NCI-H128 (cell line): ENCODE measurements at regions not wholly inside any gene's neighbourhood (a gene's known extent, or its start where the extent isn't known, plus 50 kb on each side); places are given as distances from the start of the nearest gene placed in this dataset.
"Not testable (repeated sequence)": the region's sequence is repeated elsewhere in the genome, so short reads cannot be mapped to it uniquely, and the experiment has no call there.

Experiments used
- DNase-seq: peaks from one replicate; lab custom pipeline; 2025; ENCODE audit not compliant: unreplicated experiment; lab: John Stamatoyannopoulos, UW

DNA sequence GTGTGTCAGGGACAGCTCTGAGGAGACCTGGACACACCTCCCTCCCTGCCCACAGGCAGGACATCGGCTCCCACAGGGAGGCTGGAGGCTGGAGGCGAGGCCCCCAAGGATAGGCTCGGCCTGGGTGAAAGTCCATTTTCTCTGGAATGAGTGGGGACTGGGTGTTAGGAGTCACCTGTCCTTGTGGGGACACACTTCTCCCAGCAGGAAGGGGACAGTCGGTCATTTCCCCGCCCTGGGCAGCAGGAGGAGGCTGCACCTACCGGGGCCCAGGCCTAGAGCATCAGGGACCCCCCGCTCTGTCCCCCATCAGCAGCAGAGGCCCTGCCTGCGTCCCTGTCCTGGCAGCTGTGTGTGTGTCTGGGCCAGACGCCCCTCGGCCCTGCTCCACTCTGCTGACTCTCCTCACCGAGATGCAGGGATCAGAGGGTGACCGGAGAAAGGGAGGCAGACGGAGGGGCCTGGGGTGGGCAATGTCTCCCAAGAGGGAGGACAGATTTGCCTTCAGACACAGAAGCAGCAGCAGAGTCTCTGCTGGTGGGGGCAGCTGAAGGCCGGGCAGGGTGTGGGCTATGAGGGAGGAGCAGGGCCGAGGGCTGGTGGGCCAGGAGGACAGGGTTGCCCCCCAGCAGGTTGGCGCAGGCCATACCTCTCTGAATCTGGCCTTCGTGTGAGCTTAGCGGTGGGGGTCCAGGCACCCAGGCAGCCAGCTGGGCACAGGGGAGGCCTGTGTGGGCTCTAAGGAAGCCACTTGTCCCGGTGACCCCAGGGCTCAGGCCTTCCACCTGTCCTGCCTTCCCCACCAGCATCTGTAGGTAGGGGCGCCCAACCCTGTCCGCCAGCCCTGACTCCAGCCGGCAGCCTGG lies 125.7 kb upstream of the NKX1-1 start:
- DNase-seq, result no peak

DNA sequence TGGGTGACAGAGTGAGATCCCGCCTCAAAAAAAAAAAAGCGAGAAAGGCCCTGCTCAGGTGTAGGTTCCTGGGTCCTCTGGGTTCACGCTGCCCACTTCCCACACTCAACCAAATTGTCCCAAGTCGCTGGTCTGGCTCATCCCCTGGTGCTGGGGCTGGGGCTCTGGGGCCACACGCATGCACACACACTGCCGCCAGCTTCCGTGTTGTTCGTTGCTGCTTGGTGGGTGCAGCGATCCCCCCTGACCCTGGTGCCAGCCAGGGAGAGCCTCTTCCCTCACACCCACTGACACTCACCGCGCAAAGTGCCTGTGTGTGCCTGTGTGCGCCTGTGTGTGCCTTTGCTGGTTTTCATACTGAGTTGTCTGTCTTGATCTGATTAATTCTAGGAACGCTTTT lies 124.1 kb upstream of the NKX1-1 start:
- no peak for DNase-seq

DNA sequence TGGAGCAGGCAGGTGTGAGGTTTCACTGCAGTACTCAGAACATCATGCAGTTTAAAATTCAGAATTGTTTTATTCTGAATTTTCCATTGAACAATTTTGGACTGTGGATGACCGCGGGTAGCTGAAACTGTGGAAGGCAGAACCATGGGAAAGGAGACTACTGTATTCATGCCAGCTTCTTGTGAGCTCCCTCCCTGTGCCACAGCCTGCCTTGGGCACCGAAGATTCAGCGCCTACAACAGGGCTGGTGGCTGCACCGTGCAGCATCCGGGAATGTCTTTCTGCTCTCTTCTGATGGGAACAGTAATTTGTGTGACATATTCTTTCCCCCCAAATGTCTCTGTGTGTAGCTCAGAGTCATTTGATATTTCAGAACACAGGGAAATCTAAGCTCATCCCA lies 118.5 kb upstream of the NKX1-1 start:
- no peak for DNase-seq

DNA sequence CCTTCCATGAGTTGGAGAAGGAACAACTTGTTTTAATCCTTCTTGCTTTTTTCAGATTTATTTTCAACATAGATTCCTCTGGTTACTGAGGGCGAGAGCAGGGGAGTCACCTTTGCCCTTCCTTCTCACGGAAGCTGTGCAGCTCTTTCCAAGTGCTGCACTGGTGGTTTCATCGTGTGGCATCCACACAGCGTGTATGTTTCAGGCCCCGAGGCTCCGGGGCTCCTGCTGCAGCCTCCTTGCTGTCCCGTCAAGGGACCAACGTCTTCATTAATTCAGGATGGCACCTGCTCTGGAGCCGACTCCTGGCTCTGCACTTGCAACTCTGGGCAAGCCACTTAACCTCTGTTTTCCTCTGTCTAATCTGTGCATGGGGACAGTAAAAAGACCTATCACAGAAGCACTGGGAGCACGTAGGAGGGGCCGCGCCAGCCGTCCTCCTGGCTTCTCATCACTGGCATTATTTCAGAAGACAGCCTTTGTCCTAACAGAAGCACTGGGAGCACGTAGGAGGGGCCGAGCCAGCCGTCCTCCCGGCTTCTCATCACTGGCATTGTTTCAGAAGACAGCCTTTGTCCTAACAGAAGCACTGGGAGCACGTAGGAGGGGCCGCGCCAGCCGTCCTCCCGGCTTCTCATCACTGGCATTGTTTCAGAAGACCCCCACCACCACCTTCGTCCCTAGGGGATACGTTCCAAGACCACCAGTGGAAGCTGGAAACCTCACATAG lies 117.8 kb upstream of the NKX1-1 start:
- DNase-seq, result no peak

DNA sequence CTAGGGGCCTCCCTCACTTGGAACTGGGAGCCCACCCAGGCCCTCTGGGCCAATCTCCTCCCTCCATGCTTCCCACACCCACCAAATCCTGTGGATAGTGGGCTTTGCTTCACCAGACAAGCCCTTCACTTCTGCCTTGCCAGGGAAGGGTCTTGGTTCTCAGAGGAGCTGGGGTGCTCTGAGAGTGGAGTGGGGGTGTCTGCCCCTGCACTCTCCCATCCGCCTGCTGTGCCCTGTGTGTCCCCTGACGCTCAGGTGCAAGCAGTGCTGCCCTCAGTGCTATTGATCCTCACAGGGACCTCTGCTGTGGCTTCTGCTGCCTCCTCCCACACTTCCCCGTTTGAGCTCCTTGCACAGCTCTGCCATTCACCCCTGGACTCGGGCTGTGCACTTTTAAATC lies 117.3 kb upstream of the NKX1-1 start:
- DNase-seq, result no peak

DNA sequence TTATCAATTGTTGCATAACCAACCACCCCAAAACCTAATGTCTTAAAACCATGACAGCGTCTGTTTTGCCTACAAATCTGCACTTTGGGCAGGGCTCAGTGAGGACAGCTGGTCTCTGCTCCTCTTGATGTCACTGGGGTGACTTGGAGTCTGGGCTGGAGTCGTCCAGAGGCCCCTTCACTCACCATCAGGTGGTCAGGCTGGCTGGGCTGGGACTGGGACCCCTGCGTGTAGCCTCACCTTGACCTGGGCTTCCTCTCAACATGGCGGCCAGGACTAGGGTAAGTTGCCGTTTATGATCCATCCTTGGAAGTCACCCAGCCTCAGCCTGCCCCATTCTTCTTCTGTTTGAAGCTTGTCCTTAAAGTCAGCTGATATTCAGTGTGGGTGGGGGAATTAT lies 116.8 kb upstream of the NKX1-1 start:
- DNase-seq, result no peak

DNA sequence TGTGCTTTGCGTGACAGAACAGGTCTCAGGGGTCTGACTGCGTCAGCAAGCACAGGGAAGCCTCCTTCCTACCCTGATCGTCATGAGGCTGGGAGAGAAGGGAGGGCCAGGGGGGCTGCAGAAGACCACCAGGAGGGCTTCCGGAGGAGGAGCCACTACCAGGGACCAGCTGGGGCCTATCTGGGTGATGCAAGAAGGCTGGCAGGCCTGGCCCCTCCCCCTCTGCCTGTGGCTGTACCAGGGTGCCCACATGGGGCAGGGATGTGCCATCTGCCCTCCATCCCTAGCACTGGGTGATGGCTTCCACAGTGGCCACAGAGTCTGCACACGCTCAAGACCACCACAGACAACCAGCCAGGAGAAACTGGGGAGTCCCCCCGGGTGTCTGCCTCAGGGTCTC lies 116.4 kb upstream of the NKX1-1 start:
- DNase-seq, result no peak

DNA sequence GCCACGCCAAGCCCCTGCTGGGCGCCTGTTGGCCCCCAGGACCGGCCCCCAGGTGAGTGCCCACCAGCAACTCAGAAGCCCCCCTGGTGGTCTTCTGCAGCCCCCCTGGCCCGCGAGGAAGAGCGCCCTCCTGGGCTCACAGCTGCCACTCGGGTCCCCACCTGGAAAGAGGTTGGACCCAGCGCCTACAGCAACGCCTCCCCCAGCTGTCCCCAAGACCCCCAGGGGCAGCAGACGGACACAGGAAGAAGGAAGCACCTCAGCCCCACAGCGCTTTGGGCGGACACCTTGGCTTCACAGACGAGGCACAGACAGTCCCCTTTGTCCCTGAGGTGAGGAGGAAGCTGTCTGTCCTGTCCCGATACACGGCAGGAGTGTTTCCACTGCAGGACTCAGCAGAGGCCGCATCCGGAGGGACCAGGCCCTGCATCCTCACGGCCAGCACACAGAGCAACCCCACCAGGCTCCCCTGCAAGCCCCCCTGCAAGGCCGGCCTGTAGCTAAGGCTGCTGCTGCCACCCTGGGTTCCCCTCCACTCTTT lies 115.6 kb upstream of the NKX1-1 start:
- no peak for DNase-seq

DNA sequence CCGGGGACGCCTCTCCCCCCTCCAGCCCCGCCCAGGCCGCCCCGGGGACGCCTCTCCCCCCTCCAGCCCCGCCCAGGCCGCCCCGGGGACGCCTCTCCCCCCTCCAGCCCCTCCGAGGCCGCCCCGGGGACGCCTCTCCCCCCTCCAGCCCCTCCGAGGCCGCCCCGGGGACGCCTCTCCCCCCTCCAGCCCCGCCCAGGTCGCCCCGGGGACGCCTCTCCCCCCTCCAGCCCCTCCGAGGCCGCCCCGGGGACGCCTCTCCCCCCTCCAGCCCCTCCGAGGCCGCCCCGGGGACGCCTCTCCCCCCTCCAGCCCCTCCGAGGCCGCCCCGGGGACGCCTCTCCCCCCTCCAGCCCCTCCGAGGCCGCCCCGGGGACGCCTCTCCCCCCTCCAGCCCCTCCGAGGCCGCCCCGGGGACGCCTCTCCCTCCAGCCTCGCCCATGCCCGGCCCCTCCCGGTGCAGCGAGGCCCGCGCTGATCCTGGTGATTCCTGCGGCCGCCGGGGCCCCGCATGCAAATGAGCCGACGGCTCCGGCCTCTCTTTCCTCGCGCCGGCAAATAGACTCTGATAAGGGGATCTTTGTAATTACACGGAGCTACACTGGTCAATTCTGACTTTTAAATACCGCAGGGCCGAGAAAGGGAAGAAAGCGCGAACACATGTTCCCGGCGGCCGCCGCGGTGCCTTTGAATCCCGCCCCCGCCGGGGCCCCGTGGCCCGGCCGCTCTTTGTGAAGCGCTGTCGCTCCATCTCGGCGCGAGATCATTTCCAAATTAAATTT lies 114.7 kb upstream of the NKX1-1 start:
- DNase-seq, result not testable (repeated sequence)

DNA sequence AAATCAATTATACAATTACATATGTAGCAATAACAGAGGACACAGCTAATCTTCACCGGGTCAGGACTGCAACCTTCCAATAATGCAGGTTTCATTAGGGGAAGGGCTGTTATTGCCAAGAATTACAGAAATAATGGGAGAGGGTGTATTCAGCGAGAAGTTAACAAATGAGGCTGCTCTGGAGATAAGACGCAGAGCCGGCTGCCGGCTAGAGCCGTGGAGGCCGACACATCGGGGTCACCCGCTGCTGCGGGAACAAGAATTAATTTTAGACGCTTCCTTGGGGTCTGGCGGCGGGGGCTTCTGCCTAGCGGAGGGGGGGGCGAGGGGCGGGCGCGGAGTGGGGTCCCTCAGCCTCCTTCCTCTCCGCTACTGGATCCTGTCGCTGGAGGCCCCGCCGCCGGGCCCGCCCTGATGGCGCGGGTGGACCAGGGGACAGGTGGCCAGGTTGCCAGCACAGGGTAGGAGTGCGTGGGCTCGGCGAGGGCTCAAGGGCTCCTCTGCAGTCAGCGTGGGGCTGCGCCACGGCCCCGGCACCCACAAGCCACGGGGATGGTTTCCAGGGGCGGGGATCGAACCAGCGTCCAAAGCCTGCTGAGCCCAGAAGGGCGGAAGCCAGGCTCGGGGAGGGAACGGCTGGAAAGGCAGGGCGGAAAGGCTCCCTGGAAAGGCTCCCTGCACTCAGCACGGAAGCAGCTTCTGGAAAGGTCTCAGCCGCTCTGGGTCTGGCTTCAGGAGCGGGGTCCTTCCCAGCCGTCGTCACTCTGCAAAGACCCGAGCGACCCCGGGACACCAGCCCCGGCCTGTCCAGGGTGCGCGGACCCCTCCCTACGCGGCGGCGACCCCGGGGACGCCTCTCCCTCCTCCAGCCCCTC lies 113.8 kb upstream of the NKX1-1 start:
- no peak for DNase-seq

DNA sequence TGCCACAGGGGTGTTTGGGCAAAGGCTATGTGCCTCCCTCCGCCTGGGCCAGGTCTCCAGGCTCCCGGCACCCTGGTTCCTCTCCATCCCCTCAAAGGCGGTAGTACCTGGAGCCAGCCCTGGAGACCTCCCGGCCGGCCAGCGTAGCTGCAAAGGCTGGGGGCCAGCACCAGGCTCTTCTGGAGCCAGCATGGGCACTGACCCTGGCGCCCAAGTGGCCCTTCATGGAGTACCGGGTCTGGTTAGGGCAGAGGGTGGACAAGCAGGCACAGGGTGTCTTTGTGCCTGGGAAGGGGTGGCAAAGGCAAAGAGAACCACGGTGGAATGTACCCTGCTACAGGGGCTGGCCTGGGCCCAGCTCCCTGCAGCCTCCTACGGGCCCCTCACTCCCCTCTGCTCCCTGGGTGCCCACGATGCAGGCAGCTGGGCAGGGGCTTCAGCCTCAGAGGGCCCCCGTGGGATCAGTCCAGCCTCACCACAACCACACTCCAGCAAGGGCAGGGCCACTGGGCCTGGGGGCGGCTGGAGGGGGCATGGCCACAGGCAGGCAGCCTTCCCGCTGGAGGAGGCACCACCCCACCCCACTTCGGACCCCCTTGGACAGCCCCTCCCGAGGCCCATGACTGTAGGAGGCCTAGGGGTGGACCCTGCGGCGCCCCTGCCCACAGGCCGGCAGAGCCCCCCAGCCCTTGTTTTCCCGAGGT lies 112.9 kb upstream of the NKX1-1 start:
- DNase-seq, result no peak

DNA sequence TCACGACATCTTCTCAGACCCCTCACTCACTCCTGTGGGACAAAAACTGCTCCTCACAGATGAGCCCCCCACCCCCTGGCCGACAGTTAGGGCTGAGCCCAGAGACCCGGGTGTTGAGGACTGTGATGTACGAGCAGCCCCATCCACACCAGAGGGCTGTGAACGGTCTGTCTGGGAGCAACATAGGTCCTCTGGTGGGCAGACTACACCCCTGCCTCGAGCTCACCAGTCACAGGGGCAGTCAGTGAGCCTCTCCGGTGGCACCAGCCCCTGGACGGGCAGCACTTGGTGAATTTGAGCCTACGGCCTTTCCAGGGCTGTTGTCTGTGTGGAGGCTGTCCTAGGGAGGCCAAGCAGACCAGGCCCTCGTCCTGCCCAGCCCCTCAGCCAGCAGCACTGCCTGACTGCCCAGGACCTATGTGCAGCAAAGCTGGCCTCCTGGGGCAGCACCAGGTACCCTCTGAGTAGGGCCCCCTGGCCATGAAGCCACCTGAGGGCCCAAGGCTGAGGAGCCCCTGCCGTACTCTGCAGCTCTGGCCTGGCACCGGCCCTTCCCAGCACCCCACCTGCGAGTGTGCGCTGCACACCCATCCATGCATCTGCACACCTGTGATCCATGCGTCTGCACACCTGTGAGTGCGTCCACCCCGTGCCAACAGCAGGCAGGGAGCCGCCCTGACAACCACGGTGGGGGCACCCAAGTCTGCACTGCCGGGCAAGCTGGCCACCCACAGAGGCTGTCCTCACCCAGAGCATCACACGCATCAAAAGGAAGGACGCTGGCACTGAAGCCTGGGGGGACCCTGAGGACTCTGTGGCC lies 111.6 kb upstream of the NKX1-1 start:
- DNase-seq, result no peak

DNA sequence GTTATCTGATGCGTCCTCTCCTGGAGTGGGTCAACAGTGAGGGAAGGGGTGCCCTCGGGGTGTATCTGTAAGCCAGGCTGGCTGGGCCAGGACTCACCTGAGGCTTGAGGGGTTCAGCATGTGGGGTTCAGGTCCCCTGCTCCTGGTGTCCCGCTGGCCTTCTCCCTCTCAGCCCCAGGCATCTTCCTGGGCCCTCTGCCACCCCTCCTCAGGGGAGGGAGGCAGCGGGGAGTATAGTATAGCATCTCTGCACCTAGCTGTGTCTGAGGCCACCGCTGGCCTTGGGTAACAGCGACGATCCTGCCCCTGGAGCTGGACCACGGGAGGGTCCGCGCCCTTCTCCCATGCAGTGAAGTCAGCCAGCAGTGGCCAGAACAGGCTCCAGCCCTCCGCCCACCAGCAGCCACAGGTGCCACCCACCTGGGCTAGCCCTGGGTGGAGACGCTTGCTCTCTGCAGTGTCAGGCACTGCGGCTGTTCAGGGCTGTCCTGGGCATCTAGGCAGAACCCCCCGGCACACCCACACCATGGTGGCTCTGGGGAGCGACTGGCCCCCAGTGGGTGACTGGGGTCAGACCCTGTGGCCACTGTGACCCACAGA lies 110.7 kb upstream of the NKX1-1 start:
- DNase-seq, result no peak

DNA sequence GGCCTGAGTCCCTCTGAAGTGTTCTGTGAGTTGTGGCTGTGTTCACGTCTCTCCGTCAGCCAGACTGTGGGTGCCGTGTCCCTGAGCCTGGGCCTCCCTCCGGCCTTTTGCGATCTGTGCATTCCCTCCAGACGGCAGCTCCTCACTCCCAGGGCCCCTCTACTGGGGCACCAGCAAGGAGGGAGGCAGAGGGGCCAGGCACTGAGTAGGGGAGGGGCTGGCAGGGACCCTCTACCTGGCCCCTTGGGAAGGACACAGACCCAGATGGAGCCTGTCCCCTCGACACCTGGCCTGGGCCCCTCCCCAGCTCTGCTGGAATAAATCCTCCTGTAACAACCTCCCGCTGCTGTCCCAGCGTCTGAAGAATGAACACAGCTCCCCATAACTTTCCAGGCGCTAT lies 110.0 kb upstream of the NKX1-1 start:
- no peak for DNase-seq

DNA sequence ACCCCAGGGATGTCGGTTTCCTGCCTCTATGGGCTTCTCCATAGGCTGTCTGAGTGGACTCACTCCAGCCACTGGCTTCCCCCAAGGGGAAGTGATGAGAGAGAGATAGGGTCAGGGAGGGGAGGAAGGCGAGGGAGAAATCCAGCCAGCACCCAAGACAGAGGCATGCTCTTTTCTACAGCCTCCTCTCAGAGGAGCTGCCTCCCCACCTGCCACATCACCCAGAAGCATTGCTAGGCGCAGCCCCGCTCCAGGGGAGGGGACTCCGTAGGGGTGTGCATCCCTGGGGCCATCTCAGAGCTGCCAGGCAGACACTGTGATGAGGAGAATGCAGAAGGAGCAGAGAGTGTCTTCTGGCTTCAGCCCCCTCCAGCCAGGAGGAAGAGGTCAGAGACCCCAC lies 109.5 kb upstream of the NKX1-1 start:
- DNase-seq, result no peak

DNA sequence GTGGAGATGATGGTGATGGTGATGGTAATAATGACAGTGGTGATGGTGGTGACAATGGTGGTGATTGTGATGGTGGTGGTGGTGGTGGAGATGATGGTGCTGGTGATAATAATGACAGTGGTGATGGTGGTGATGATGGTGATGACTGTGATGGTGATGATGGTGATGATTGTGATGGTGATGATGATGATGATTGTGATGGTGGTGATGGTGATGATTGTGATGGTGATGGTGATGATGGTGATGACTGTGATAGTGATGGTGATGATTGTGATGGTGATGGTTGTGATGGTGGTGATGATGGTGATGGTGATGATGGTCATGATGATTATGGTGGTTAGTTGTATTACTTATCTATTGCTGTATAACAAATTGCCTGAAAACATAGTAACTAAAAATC lies 108.9 kb upstream of the NKX1-1 start:
- DNase-seq, result no peak

DNA sequence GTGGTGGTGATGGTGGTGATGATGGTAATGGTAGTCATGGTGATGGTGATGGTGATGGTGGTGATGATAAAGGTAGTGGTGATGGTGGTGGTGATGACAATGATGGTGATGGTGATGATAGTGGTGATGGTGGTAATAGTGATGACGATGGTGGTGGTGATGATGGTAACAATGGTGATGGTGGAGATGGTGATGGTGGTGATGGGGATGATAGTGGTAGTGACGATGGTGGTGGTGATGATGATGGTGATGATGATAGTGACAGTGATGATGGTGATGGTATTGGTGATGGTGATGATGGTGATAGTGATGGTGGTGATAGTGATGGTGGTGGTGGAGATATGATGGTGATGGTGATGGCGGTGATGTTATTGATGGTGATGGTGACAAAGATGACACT lies 108.4 kb upstream of the NKX1-1 start:
- no peak for DNase-seq

DNA sequence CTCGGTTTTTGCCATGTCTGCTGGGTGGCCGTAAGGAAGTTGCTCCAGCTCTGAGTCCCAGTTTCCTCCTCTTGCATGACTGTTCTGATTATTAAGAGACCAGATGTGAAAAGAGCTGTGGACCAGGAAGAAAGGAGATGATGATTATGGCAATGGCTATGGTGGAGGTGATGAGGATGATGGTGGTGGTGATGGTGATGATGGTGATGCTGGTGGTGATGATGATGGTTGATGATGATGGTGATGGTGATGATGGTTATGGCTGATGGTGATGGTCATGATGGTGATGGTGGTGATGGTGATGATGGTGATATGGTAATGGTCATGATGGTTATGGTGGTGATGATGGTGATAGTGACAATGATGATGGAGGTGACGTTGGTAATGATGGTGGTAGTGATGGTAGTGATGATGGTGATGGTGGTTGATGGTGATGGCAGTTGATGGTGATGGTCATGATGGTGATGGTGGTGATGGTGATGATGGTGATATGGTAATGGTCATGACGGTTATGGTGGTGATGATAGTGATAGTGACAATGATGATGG lies 107.8 kb upstream of the NKX1-1 start:
- no peak for DNase-seq
